Liver (tissue), 7 donors: ENCODE measurements at regions not wholly inside any gene's neighbourhood (a gene's known extent, or its start where the extent isn't known, plus 50 kb on each side); places are given as distances from the start of the nearest gene placed in this dataset.

Experiments used
- DNase-seq: peaks from one replicate; pipeline ENCODE4 v3.0.0-alpha.2; 2017; ENCODE audit warnings: low spot score
- H3K27ac ChIP-seq, 2 donors: one replicate each; pipeline ENCODE4 v1.7.0; 2013; ENCODE audit warnings: inconsistent platforms in 2 of 2, low read length in 2 of 2, control low read depth in 1 of 2, low read depth in 1 of 2, mild to moderate bottlenecking in 1 of 2
- H3K27me3 ChIP-seq, 4 donors: one replicate each; pipeline versions ENCODE4 v1.6.1 to v1.7.0; 2013; ENCODE audit warnings: low read length in 3 of 4, inconsistent platforms in 1 of 4, mild to moderate bottlenecking in 1 of 4, moderate library complexity in 1 of 4; ENCODE audit not compliant: control insufficient read depth in 4 of 4, insufficient read depth in 4 of 4
- H3K36me3 ChIP-seq, 4 donors: one replicate each; pipeline versions ENCODE4 v1.6.1 to v1.7.0; 2013; ENCODE audit warnings: low read length in 3 of 4, mild to moderate bottlenecking in 3 of 4, low read depth in 1 of 4, moderate library complexity in 1 of 4; ENCODE audit not compliant: control insufficient read depth in 4 of 4, insufficient read depth in 3 of 4
- H3K4me1 ChIP-seq, 4 donors: one replicate each; pipeline versions ENCODE4 v1.6.1 to v1.7.0; 2013; ENCODE audit warnings: low read length in 3 of 4, mild to moderate bottlenecking in 3 of 4, moderate library complexity in 1 of 4; ENCODE audit not compliant: control insufficient read depth in 4 of 4, insufficient read depth in 4 of 4
- H3K4me3 ChIP-seq, 3 donors: one replicate each; pipeline versions ENCODE4 v1.6.1 to v1.7.0; 2013; ENCODE audit warnings: low read length in 3 of 3, control low read depth in 1 of 3, low read depth in 1 of 3, mild to moderate bottlenecking in 1 of 3
- H3K9ac ChIP-seq, 2 donors: one replicate each; pipeline ENCODE4 v1.7.0; 2013; ENCODE audit warnings: low read length in 2 of 2, mild to moderate bottlenecking in 2 of 2, moderate library complexity in 2 of 2, control low read depth in 1 of 2, low read depth in 1 of 2
- H3K9me3 ChIP-seq, 4 donors: one replicate each; pipeline versions ENCODE4 v1.6.1 to v1.7.0; 2013; ENCODE audit warnings: low read length in 3 of 4; ENCODE audit not compliant: control insufficient read depth in 4 of 4
- ATF3 ChIP-seq: IDR thresholded peaks from 2 replicates; pipeline ENCODE4 v1.6.1; 2016; ENCODE audit warnings: antibody characterized with exemption
- EGR1 ChIP-seq, 2 donors: IDR thresholded peaks; 2 replicates each; pipeline ENCODE4 v1.6.1; 2016 to 2018; ENCODE audit warnings: antibody characterized with exemption in 2 of 2, low read depth in 2 of 2
- FOXA1 ChIP-seq: IDR thresholded peaks from 2 replicates; pipeline ENCODE4 v1.6.1; 2016; ENCODE audit warnings: antibody characterized with exemption
- FOXA2 ChIP-seq: IDR thresholded peaks from 2 replicates; pipeline ENCODE4 v1.6.1; 2016; ENCODE audit warnings: antibody characterized with exemption
- GABPA ChIP-seq, 2 donors: IDR thresholded peaks in 1 of 2; conservative IDR thresholded peaks in 1 of 2; 2 replicates each; pipeline ENCODE4 v1.6.1; 2016; ENCODE audit warnings: antibody characterized with exemption in 2 of 2, mild to moderate bottlenecking in 1 of 2, moderate library complexity in 1 of 2
- HNF4A ChIP-seq, 2 donors: conservative IDR thresholded peaks; 2 replicates each; pipeline ENCODE4 v1.6.1; 2016; ENCODE audit warnings: antibody characterized with exemption in 2 of 2, mild to moderate bottlenecking in 2 of 2
- JUND ChIP-seq, 2 donors: IDR thresholded peaks; 2 replicates each; pipeline ENCODE4 v1.6.1; 2016; ENCODE audit warnings: antibody characterized with exemption in 2 of 2
- REST ChIP-seq: IDR thresholded peaks from 2 replicates; pipeline ENCODE4 v1.6.1; 2016; ENCODE audit warnings: antibody characterized with exemption, mild to moderate bottlenecking
- SP1 ChIP-seq: IDR thresholded peaks from 2 replicates; pipeline ENCODE4 v1.6.1; 2018; ENCODE audit warnings: antibody characterized with exemption, mild to moderate bottlenecking
- TAF1 ChIP-seq: conservative IDR thresholded peaks from 2 replicates; pipeline ENCODE4 v1.6.1; 2016; ENCODE audit warnings: antibody characterized with exemption, mild to moderate bottlenecking
- YY1 ChIP-seq: IDR thresholded peaks from 2 replicates; pipeline ENCODE4 v1.6.1; 2016; ENCODE audit warnings: antibody characterized with exemption, mild to moderate bottlenecking
- ZBTB33 ChIP-seq: IDR thresholded peaks from 2 replicates; pipeline ENCODE4 v1.6.1; 2016; ENCODE audit warnings: antibody characterized with exemption
- WGBS: extraction: QIAGEN DNeasy Blood & Tissue Kit; methylation state at CpG from one replicate; pipeline ENCODE4 v1.1.7; 2013; 5-methylcytosine and 5-hydroxymethylcytosine counted together
- donor health status: healthy.
- donor health status: healthy.
- donor health status: healthy.
- donor health status: healthy.

- no peaks in the 10 kb centered on the region for H3K9me3 ChIP-seq
- WGBS: 64% methylated on average over 8 of the region's 8 CpGs
- DNase-seq: no peak
Observed at GRCh38 chr18:47735041-47735702, 195.3 kb downstream of the SMAD2 start.

GRCh38 chr18:47731276-47731675 lies 199.2 kb downstream of the SMAD2 start:
- no peaks in the 10 kb centered on the region for H3K4me1 ChIP-seq
- no peak overlapping the region for H3K4me3 ChIP-seq
- no peak overlapping the region for H3K9ac ChIP-seq
- no peak for TF ChIP-seq EGR1 (IDR thresholded peaks at IDR 0.05; ENCODE audit: low read depth in 2 of 2)
- no peak for TF ChIP-seq ZBTB33
- no peak for TF ChIP-seq FOXA1
- no peak for TF ChIP-seq JUND (IDR thresholded peaks at IDR 0.05)
- TF ChIP-seq SP1: no peak
- TF ChIP-seq GABPA (IDR thresholded peaks at IDR 0.05 in 1 of 2, conservative IDR thresholded peaks at IDR 0.05 in 1 of 2): no peak
- TF ChIP-seq ATF3: no peak
- TF ChIP-seq HNF4A (conservative IDR thresholded peaks at IDR 0.05): no peak
- TF ChIP-seq REST: no peak
- TF ChIP-seq YY1: no peak
- 73% methylated on average over 5 of the region's 5 CpGs for WGBS
- no peak for DNase-seq
- no peak overlapping the region for H3K27ac ChIP-seq
- no peaks in the 10 kb centered on the region for H3K36me3 ChIP-seq
- H3K27me3 ChIP-seq: peaks cover 0 to 4% (median 0%) of the 10 kb centered on the region in 4 donors
- H3K9me3 ChIP-seq: no peaks in the 10 kb centered on the region

More at GRCh38 chr18:47735041-47735702, 195.3 kb downstream of the SMAD2 start:
- Histone ChIP-seq H3K27me3 (peaks cover 0 to 6% (median 0%) of the 10 kb centered on the region in 4 donors), H3K4me1 (no peaks in the 10 kb centered on the region), H3K27ac (no peak overlapping the region), H3K36me3 (no peaks in the 10 kb centered on the region), H3K4me3 (no peak overlapping the region), H3K9ac (no peak overlapping the region)
- TF ChIP-seq SP1 (no peak), JUND (IDR thresholded peaks at IDR 0.05) (no peak), ATF3 (no peak), FOXA2 (no peak), HNF4A (conservative IDR thresholded peaks at IDR 0.05) (no peak), GABPA (IDR thresholded peaks at IDR 0.05 in 1 of 2, conservative IDR thresholded peaks at IDR 0.05 in 1 of 2) (no peak), YY1 (no peak), REST (no peak), FOXA1 (no peak), TAF1 (no peak)
